Fibroblast of mammary gland (primary cell): ENCODE measurements at regions not wholly inside any gene's neighbourhood (a gene's known extent, or its start where the extent isn't known, plus 50 kb on each side); places are given as distances from the start of the nearest gene placed in this dataset.

Source experiments
- DNase-seq: peaks from one replicate; pipeline ENCODE4 v3.0.0-alpha.2; 2010; ENCODE audit warnings: low read depth
- H3K4me3 ChIP-seq: 2 replicates; pipeline ENCODE4 v1.5.1; 2011; ENCODE audit warnings: low read depth, mild to moderate bottlenecking, low read length, moderate library complexity; ENCODE audit not compliant: control insufficient read depth
- TF ChIP-seq, protein P1 (sequence below): conservative IDR thresholded peaks from 2 replicates; pipeline ENCODE4 v1.5.1; 2011; ENCODE audit warnings: low read depth, low read length, inconsistent platforms; ENCODE audit not compliant: control insufficient read depth, insufficient read depth

- TF ChIP-seq, protein P1, sequence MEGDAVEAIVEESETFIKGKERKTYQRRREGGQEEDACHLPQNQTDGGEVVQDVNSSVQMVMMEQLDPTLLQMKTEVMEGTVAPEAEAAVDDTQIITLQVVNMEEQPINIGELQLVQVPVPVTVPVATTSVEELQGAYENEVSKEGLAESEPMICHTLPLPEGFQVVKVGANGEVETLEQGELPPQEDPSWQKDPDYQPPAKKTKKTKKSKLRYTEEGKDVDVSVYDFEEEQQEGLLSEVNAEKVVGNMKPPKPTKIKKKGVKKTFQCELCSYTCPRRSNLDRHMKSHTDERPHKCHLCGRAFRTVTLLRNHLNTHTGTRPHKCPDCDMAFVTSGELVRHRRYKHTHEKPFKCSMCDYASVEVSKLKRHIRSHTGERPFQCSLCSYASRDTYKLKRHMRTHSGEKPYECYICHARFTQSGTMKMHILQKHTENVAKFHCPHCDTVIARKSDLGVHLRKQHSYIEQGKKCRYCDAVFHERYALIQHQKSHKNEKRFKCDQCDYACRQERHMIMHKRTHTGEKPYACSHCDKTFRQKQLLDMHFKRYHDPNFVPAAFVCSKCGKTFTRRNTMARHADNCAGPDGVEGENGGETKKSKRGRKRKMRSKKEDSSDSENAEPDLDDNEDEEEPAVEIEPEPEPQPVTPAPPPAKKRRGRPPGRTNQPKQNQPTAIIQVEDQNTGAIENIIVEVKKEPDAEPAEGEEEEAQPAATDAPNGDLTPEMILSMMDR: no peak
- no peak for DNase-seq
These were observed 124.7 kb downstream of the ICOS start for GRCh38 chr2:204061241-204061640.

DNA sequence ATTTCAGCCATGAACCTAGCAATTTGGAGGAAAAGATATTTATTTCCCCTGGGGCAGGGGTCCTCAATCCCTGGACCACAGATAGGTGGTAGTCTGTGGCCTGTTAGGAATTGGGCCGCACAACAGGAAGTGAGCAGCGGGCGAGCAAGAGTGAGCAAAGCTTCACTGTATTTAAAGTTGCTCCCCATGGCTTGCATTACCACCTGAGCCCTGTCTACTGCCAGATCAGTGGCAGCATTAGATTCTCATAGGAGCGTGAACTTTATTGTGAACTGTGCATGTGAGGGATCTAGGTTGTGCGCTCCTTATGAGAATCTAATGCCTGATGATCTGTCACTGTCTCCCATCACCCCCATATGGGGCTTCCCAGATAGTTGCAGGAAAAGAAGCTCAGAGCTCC is 127.6 kb downstream of the ICOS start:
- no peak for DNase-seq
- TF ChIP-seq, protein P1: no peak

More at GRCh38 chr2:204061241-204061640, 124.7 kb downstream of the ICOS start:
- H3K4me3 ChIP-seq: no peak overlapping the region

GRCh38 chr2:204065566-204065965 is 129.0 kb downstream of the ICOS start:
- DNase-seq: no peak
- TF ChIP-seq, protein P1: no peak
- H3K4me3 ChIP-seq: no peak overlapping the region

More for the DNA sequence above, 127.6 kb downstream of the ICOS start:
- H3K4me3 ChIP-seq: no peak overlapping the region

DNA sequence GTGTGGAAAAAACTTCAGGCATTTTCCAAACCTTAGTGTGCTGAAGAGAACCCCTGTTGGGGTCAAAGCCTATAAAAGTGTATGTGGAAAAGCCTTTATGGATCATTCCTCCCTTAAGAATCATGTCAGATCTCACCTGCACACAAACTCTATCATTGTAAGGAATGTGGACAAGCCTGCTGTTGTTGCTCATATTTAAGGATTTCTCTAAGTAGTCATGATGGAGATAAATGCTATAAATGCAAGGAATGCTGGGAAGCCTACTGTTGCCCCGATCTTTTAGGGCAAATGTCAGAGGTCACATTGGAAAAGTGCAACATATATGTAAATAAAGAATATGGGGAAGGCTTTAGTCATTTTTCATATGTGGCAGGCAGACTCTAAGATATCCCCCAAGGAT is 129.5 kb downstream of the ICOS start:
- TF ChIP-seq, protein P1: no peak
- no peak for DNase-seq
- no peak overlapping the region for H3K4me3 ChIP-seq

DNA sequence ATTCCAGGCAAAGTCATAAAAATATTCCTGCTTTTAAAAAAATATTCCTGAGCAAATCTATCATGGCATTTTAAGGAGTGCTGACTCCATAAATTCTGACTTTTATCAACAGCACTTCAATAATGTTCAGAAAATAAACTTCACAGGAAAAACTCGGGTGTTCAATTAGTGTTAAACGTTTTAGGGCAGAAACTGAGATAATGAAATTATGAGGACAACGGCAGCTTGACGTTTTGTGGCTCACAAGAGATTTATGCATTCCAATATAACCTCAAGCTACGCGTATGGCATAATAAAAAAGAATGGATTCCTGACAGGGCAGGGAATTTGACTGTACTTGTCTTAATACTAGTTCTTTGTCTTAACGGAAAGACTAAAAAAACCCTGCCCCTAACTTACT is 133.2 kb downstream of the ICOS start:
- TF ChIP-seq, protein P1: no peak
- H3K4me3 ChIP-seq: no peak overlapping the region
- DNase-seq: no peak

DNA sequence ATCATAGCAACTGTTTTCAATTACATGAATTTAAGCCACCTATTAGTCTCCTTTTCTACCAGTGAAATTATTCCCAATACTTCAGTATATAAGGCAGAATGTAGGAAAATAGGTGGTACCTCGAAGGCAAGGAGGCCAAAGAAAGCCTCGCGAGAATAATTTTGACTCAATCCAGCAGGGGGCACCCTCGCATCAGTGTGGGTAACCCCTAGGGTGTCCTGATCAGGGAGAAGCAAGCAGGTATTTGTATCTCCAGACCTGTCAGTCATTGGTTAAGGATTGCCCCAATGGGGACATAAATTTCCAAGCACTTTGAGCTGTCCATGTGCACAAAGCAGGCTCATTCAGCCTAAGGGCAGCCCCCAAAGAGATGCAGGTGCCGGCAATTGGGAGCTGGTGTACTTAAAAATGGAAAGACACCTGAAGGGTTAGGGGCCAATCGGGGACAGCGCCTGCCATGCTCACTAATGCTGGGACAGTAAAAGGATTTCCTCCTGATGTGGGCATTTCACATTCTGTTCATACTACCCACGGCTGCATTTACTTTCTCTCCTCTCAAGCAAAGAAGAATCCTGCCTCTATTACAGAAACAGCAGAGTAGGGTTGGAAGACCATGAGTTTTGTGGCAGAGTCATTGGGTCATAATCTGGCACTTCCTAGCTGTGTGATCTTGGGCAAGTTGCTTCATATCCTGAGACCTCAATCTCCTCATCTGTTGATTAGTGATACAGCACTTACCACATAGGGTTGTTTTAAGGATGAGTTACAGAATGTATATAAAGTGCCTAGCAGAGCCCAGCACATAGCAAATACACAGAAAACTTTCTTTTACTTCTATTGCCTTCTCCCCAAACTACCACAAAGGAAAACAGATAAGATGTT is 136.1 kb downstream of the ICOS start:
- TF ChIP-seq, protein P1: peak; percentile 49
- DNase-seq: peak; percentile 22
- H3K4me3 ChIP-seq: no peak overlapping the region
